ENCODE measurements at regions not wholly inside any gene's neighbourhood (a gene's known extent, or its start where the extent isn't known, plus 50 kb on each side); places are given as distances from the start of the nearest gene placed in this dataset.

DNA sequence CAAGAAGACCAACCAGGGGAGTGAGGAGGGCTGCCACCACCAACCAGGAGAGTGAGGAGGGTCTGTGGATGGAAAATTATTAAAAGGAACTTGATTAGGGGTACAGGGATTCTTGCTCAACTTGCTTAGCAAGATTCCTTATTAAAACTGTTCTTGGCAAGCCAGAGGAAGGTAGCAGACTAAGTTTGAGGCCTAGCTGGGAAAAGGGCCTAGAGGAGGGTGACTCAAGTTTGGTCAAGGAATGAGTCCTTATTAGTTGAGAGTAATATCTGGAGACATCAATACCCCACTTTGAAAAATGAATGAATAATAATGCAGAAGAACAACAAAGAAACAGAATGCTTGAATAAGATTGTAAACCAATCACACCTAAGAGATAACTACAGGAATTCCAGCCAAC lies 612.4 kb upstream of the ZFP42 start:
- Histone ChIP-seq H2BK5ac (ENCODE audit: insufficient read length, low read length) (no peak overlapping the region), H3K79me1 (ENCODE audit: insufficient read depth, low read depth, low read length, poor library complexity, severe bottlenecking) (no peaks in the 10 kb centered on the region), H3K27ac (ENCODE audit: insufficient read length, low read depth, low read length) (no peak overlapping the region), H4K20me1 (ENCODE audit: control insufficient read depth, insufficient read depth, insufficient read length) (no peaks in the 10 kb centered on the region), H3K4me2 (ENCODE audit: insufficient read depth, insufficient read length, low read length) (no peak overlapping the region), H3K18ac (ENCODE audit: insufficient read length, low read depth, low read length) (no peak overlapping the region), H2BK20ac (ENCODE audit: low read depth, low read length, poor library complexity, severe bottlenecking) (no peak overlapping the region), H3K4me1 (ENCODE audit: insufficient read depth, low read length) (no peaks in the 10 kb centered on the region), H3K9ac (ENCODE audit: extremely low read depth, insufficient read length, low read length) (no peak overlapping the region), H2AFZ (ENCODE audit: low read length) (no peak overlapping the region), H2BK12ac (ENCODE audit: insufficient read length, low read depth, low read length) (no peak overlapping the region), H3K27me3 (ENCODE audit: insufficient read depth, low read length) (no peaks in the 10 kb centered on the region), H3K23me2 (ENCODE audit: insufficient read length, low read depth, low read length, poor library complexity, severe bottlenecking) (no peaks in the 10 kb centered on the region), H2BK120ac (ENCODE audit: low read depth, low read length, poor library complexity, severe bottlenecking) (no peak overlapping the region), H3T11ph (ENCODE audit: low read length) (no peak overlapping the region), H4K5ac (ENCODE audit: insufficient read length, low read depth, low read length) (no peak overlapping the region), H4K91ac (ENCODE audit: insufficient read length, low read depth, low read length) (no peak overlapping the region), H2BK15ac (ENCODE audit: low read depth, low read length) (no peak overlapping the region), H3K56ac (ENCODE audit: insufficient read length, low read depth, low read length) (no peak overlapping the region), H3K79me2 (ENCODE audit: insufficient read depth, low read length) (no peaks in the 10 kb centered on the region), H4K8ac (replicated peaks; ENCODE audit: insufficient read length, low read depth, low read length) (no peak overlapping the region), H3K14ac (ENCODE audit: insufficient read depth, low read length) (no peak overlapping the region), H3K23ac (ENCODE audit: insufficient read length, low read depth, low read length) (no peak overlapping the region), H3K4ac (ENCODE audit: low read depth, low read length) (no peak overlapping the region), H3K9me3 (ENCODE audit: control insufficient read depth, low read depth, low read length) (no peaks in the 10 kb centered on the region), H2AK5ac (ENCODE audit: insufficient read length, low read length) (no peak overlapping the region)
- H3K27ac Mint-ChIP-seq: no peak overlapping the region
- TF ChIP-seq, protein P1, sequence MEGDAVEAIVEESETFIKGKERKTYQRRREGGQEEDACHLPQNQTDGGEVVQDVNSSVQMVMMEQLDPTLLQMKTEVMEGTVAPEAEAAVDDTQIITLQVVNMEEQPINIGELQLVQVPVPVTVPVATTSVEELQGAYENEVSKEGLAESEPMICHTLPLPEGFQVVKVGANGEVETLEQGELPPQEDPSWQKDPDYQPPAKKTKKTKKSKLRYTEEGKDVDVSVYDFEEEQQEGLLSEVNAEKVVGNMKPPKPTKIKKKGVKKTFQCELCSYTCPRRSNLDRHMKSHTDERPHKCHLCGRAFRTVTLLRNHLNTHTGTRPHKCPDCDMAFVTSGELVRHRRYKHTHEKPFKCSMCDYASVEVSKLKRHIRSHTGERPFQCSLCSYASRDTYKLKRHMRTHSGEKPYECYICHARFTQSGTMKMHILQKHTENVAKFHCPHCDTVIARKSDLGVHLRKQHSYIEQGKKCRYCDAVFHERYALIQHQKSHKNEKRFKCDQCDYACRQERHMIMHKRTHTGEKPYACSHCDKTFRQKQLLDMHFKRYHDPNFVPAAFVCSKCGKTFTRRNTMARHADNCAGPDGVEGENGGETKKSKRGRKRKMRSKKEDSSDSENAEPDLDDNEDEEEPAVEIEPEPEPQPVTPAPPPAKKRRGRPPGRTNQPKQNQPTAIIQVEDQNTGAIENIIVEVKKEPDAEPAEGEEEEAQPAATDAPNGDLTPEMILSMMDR (conservative IDR thresholded peaks at IDR 0.05): no peak
- H3K4me1 Mint-ChIP-seq: no peaks in the 10 kb centered on the region
- H3K4me3 Mint-ChIP-seq: no peak overlapping the region
- no peaks in the 10 kb centered on the region; a peak in 1 of 5 replicates for H3K9me3 Mint-ChIP-seq
- DNase-seq: no peak
- H3K27me3 Mint-ChIP-seq (ENCODE audit: low read depth): no peaks in the 10 kb centered on the region
- H3K36me3 Mint-ChIP-seq (ENCODE audit: insufficient read depth in 1 of 3, low read depth in 3 of 3): no peaks in the 10 kb centered on the region
